ENCODE measurements at regions not wholly inside any gene's neighbourhood (a gene's known extent, or its start where the extent isn't known, plus 50 kb on each side); places are given as distances from the start of the nearest gene placed in this dataset.

DNA sequence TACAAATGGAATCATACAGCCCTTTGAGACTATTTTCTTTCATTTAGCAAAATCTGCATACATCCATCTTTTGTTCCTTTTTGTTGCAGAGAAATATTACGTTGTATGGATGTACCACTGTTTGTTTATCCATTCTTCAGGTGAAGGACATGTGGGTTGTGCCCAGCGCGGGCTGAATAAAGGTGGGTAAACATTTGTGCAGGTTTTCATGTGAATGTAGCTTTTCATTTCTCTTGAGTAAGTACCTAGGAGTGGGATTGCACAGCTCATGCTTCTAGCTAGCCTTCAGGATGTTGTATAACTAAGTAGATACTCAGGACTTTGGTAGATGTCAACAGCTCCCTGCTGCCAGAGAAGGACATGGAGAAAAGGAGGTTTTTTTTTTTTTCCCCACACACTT is 50.6 kb upstream of the SPRED2 start (continued):
- TF ChIP-seq, protein P1, sequence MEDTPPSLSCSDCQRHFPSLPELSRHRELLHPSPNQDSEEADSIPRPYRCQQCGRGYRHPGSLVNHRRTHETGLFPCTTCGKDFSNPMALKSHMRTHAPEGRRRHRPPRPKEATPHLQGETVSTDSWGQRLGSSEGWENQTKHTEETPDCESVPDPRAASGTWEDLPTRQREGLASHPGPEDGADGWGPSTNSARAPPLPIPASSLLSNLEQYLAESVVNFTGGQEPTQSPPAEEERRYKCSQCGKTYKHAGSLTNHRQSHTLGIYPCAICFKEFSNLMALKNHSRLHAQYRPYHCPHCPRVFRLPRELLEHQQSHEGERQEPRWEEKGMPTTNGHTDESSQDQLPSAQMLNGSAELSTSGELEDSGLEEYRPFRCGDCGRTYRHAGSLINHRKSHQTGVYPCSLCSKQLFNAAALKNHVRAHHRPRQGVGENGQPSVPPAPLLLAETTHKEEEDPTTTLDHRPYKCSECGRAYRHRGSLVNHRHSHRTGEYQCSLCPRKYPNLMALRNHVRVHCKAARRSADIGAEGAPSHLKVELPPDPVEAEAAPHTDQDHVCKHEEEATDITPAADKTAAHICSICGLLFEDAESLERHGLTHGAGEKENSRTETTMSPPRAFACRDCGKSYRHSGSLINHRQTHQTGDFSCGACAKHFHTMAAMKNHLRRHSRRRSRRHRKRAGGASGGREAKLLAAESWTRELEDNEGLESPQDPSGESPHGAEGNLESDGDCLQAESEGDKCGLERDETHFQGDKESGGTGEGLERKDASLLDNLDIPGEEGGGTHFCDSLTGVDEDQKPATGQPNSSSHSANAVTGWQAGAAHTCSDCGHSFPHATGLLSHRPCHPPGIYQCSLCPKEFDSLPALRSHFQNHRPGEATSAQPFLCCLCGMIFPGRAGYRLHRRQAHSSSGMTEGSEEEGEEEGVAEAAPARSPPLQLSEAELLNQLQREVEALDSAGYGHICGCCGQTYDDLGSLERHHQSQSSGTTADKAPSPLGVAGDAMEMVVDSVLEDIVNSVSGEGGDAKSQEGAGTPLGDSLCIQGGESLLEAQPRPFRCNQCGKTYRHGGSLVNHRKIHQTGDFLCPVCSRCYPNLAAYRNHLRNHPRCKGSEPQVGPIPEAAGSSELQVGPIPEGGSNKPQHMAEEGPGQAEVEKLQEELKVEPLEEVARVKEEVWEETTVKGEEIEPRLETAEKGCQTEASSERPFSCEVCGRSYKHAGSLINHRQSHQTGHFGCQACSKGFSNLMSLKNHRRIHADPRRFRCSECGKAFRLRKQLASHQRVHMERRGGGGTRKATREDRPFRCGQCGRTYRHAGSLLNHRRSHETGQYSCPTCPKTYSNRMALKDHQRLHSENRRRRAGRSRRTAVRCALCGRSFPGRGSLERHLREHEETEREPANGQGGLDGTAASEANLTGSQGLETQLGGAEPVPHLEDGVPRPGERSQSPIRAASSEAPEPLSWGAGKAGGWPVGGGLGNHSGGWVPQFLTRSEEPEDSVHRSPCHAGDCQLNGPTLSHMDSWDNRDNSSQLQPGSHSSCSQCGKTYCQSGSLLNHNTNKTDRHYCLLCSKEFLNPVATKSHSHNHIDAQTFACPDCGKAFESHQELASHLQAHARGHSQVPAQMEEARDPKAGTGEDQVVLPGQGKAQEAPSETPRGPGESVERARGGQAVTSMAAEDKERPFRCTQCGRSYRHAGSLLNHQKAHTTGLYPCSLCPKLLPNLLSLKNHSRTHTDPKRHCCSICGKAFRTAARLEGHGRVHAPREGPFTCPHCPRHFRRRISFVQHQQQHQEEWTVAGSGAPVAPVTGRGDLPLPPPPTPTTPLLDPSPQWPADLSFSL (CRISPR knock-in tag; IDR thresholded peaks at IDR 0.05), result no peak
- TF ChIP-seq KDM5B (CRISPR knock-in tag; IDR thresholded peaks at IDR 0.05; ENCODE audit: borderline replicate concordance) (no peak), FOXA1 (IDR thresholded peaks at IDR 0.05) (no peak), FOXA1 (CRISPR knock-in tag; IDR thresholded peaks at IDR 0.05) (peak; percentile 64), ISL2 (CRISPR knock-in tag; IDR thresholded peaks at IDR 0.05) (peak; percentile 87), ATF1 (CRISPR knock-in tag; IDR thresholded peaks at IDR 0.05) (no peak), ZNF143 (CRISPR knock-in tag; IDR thresholded peaks at IDR 0.05) (no peak), KAT7 (CRISPR knock-in tag; IDR thresholded peaks at IDR 0.05; ENCODE audit: borderline replicate concordance) (no peak; the same call in 1 of the 2 replicates), ADNP (CRISPR knock-in tag; IDR thresholded peaks at IDR 0.05) (no peak), TGIF2 (CRISPR knock-in tag; IDR thresholded peaks at IDR 0.05) (no peak), ZNF883 (CRISPR knock-in tag; IDR thresholded peaks at IDR 0.05; ENCODE audit: not compliant biosample characterization) (no peak), MIXL1 (CRISPR knock-in tag; IDR thresholded peaks at IDR 0.05) (0 out of 2 replicates have a peak, but pooled peaks have one; percentile 41), DPF2 (CRISPR knock-in tag; IDR thresholded peaks at IDR 0.05; ENCODE audit: borderline replicate concordance, low read depth) (no peak), ZNF136 (CRISPR knock-in tag; IDR thresholded peaks at IDR 0.05; ENCODE audit: low read depth) (no peak), FOXK2 (IDR thresholded peaks at IDR 0.05) (no peak), MXD4 (CRISPR knock-in tag; IDR thresholded peaks at IDR 0.05) (no peak), ZNF20 (CRISPR knock-in tag; IDR thresholded peaks at IDR 0.05) (no peak)
- TF ChIP-seq, protein P2, sequence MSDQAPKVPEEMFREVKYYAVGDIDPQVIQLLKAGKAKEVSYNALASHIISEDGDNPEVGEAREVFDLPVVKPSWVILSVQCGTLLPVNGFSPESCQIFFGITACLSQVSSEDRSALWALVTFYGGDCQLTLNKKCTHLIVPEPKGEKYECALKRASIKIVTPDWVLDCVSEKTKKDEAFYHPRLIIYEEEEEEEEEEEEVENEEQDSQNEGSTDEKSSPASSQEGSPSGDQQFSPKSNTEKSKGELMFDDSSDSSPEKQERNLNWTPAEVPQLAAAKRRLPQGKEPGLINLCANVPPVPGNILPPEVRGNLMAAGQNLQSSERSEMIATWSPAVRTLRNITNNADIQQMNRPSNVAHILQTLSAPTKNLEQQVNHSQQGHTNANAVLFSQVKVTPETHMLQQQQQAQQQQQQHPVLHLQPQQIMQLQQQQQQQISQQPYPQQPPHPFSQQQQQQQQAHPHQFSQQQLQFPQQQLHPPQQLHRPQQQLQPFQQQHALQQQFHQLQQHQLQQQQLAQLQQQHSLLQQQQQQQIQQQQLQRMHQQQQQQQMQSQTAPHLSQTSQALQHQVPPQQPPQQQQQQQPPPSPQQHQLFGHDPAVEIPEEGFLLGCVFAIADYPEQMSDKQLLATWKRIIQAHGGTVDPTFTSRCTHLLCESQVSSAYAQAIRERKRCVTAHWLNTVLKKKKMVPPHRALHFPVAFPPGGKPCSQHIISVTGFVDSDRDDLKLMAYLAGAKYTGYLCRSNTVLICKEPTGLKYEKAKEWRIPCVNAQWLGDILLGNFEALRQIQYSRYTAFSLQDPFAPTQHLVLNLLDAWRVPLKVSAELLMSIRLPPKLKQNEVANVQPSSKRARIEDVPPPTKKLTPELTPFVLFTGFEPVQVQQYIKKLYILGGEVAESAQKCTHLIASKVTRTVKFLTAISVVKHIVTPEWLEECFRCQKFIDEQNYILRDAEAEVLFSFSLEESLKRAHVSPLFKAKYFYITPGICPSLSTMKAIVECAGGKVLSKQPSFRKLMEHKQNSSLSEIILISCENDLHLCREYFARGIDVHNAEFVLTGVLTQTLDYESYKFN (CRISPR knock-in tag; conservative IDR thresholded peaks at IDR 0.05), result peak; percentile 71; the same call in 1 of the 2 replicates
- TF ChIP-seq, protein P3, sequence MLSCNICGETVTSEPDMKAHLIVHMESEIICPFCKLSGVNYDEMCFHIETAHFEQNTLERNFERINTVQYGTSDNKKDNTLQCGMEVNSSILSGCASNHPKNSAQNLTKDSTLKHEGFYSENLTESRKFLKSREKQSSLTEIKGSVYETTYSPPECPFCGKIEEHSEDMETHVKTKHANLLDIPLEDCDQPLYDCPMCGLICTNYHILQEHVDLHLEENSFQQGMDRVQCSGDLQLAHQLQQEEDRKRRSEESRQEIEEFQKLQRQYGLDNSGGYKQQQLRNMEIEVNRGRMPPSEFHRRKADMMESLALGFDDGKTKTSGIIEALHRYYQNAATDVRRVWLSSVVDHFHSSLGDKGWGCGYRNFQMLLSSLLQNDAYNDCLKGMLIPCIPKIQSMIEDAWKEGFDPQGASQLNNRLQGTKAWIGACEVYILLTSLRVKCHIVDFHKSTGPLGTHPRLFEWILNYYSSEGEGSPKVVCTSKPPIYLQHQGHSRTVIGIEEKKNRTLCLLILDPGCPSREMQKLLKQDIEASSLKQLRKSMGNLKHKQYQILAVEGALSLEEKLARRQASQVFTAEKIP (CRISPR knock-in tag; IDR thresholded peaks at IDR 0.05; ENCODE audit: borderline replicate concordance), result no peak
- TF ChIP-seq, protein P4, sequence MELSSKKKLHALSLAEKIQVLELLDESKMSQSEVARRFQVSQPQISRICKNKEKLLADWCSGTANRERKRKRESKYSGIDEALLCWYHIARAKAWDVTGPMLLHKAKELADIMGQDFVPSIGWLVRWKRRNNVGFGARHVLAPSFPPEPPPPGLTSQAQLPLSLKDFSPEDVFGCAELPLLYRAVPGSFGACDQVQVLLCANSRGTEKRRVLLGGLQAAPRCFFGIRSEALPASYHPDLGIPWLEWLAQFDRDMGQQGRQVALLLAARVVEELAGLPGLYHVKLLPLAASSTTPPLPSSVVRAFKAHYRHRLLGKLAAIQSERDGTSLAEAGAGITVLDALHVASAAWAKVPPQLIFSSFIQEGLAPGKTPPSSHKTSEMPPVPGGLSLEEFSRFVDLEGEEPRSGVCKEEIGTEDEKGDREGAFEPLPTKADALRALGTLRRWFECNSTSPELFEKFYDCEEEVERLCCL (CRISPR knock-in tag; IDR thresholded peaks at IDR 0.05; ENCODE audit: borderline replicate concordance), result no peak
